HepG2 (cell line): ENCODE measurements at regions not wholly inside any gene's neighbourhood (a gene's known extent, or its start where the extent isn't known, plus 50 kb on each side); places are given as distances from the start of the nearest gene placed in this dataset.

ENCODE experiments used
- ATAC-seq: fragments of 200-7000 bp; cut with Tn5 transposase; 3 replicates; pipeline ENCODE4 v1.9.1; 2020; ENCODE audit warnings: mild to moderate bottlenecking, moderate library complexity
- BruUV-seq: library from RNA; stranded (reverse); fragments of 400-500 nt; replicated peaks from 2 replicates; lab custom pipeline; 2021; lab: Mats Ljungman, UMichigan
- CTCF ChIA-PET: fragments of 300-600 bp; formaldehyde crosslinking; extraction: SDS; loops from one replicate; lab custom pipeline; 2021; ENCODE audit warnings: low total read pairs, inconsistent platforms, low intra/inter-chr PET ratio; lab: Yijun Ruan, JAX
- POLR2A ChIA-PET: fragments of 350-600 bp; sonication (Branson Sonifier 250); formaldehyde crosslinking; loops from one replicate; lab custom pipeline; 2020; ENCODE audit warnings: antibody characterized with exemption, inconsistent platforms; lab: Yijun Ruan, JAX
- DNase-seq: peaks from one replicate; pipeline ENCODE4 v3.0.0-alpha.2; 2015; ENCODE audit warnings: low spot score
- FAIRE-seq: peaks from 3 replicates; lab custom pipeline; 2011; peaks lifted over from hg19 to GRCh38; lab: Jason Lieb, UNC
- H2AFZ ChIP-seq: one replicate; pipeline ENCODE4 v1.6.1; 2011; ENCODE audit warnings: low read length, inconsistent platforms
- H3K27ac ChIP-seq: fragments of 300-600 bp; 3 replicates; pipeline ENCODE4 v1.8.0; 2011; ENCODE audit warnings: mixed run types, mild to moderate bottlenecking, mixed read lengths, low read length, inconsistent platforms; ENCODE audit not compliant: insufficient read depth; ENCODE audit errors: extremely low read length
- H3K27me3 ChIP-seq, 2 experiments: fragments of 200-600 bp in 1 of 2; 2 replicates in 1 of 2; 3 replicates in 1 of 2; pipeline versions ENCODE4 v1.6.0 to v1.8.0; 2011; ENCODE audit warnings: low read length in 2 of 2, mild to moderate bottlenecking in 2 of 2, moderate library complexity in 2 of 2, inconsistent platforms in 1 of 2; ENCODE audit not compliant: insufficient read depth in 2 of 2, control insufficient read depth in 1 of 2
- H3K36me3 ChIP-seq, 2 experiments: fragments of 200-600 bp in 1 of 2; replicated peaks in 1 of 2; 2 replicates in 1 of 2; 3 replicates in 1 of 2; pipeline versions ENCODE4 v1.5.1 to v1.8.0; 2011; ENCODE audit warnings: low read length in 2 of 2, inconsistent platforms in 1 of 2; ENCODE audit not compliant: insufficient read depth in 2 of 2, control insufficient read depth in 1 of 2
- H3K4me1 ChIP-seq: 2 replicates; pipeline ENCODE4 v1.5.1; 2012; ENCODE audit warnings: low read length, inconsistent platforms; ENCODE audit not compliant: insufficient read depth
- H3K4me2 ChIP-seq: 2 replicates; pipeline ENCODE4 v1.6.0; 2011; ENCODE audit warnings: low read depth, low read length, inconsistent platforms
- H3K4me3 ChIP-seq, 3 experiments: fragments of 200-600 bp in 1 of 3; sonication (generic), shearing (Covaris generic) in 1 of 3; replicated peaks in 1 of 3; 2 replicates each; pipeline ENCODE4 v1.5.1; 2011 to 2016; ENCODE audit warnings: low read length in 3 of 3, inconsistent platforms in 2 of 3, low read depth in 2 of 3, mild to moderate bottlenecking in 2 of 3, control low read depth in 1 of 3, mixed read lengths in 1 of 3; ENCODE audit not compliant: insufficient read depth in 1 of 3
- H3K79me2 ChIP-seq: one replicate; pipeline ENCODE4 v1.6.1; 2011; ENCODE audit warnings: low read length, inconsistent platforms; ENCODE audit not compliant: insufficient read depth
- H3K9ac ChIP-seq: 2 replicates; pipeline ENCODE4 v1.6.0; 2011; ENCODE audit warnings: mild to moderate bottlenecking, low read depth, low read length, inconsistent platforms; ENCODE audit not compliant: insufficient read depth
- H3K9me3 ChIP-seq: 2 replicates; pipeline ENCODE4 v1.5.1; 2012; ENCODE audit warnings: mild to moderate bottlenecking, low read length
- H4K20me1 ChIP-seq: 2 replicates; pipeline ENCODE4 v1.6.0; 2011; ENCODE audit warnings: inconsistent platforms, mild to moderate bottlenecking, low read length, moderate library complexity; ENCODE audit not compliant: insufficient read depth
- ERF ChIP-seq: IDR thresholded peaks from 2 replicates; pipeline ENCODE4 v1.6.1; 2018; ENCODE audit warnings: missing biosample characterization, missing genetic modification reagents
- MLLT10 ChIP-seq: sonication (generic); formaldehyde crosslinking; IDR thresholded peaks from 2 replicates; pipeline ENCODE4 v1.4.0; 2020; ENCODE audit warnings: missing genetic modification reagents
- NKX3-1 ChIP-seq: sonication (generic); formaldehyde crosslinking; IDR thresholded peaks from 2 replicates; pipeline ENCODE4 v1.5.0; 2020; ENCODE audit warnings: missing genetic modification reagents
- SIN3A ChIP-seq: IDR thresholded peaks from 2 replicates; pipeline ENCODE4 v1.6.1; 2011; ENCODE audit warnings: low read depth, mild to moderate bottlenecking, control low read depth, low read length, borderline replicate concordance
- TOE1 ChIP-seq: sonication (generic); formaldehyde crosslinking; IDR thresholded peaks from 2 replicates; pipeline ENCODE4 v1.4.0; 2020; ENCODE audit warnings: mild to moderate bottlenecking, missing genetic modification reagents
- WIZ ChIP-seq: sonication (generic); formaldehyde crosslinking; IDR thresholded peaks from 2 replicates; pipeline ENCODE4 v1.5.1; 2020; ENCODE audit warnings: mild to moderate bottlenecking, missing genetic modification reagents
- ZFP62 ChIP-seq: sonication (generic); formaldehyde crosslinking; IDR thresholded peaks from 2 replicates; pipeline ENCODE4 v1.4.0; 2020; ENCODE audit warnings: missing genetic modification reagents
- ZFYVE20 ChIP-seq: sonication (generic); formaldehyde crosslinking; IDR thresholded peaks from 2 replicates; pipeline ENCODE4 v1.8.0; 2023; ENCODE audit warnings: low read depth, mild to moderate bottlenecking, moderate library complexity, missing genetic modification reagents, borderline replicate concordance
- ZNF282 ChIP-seq: fragments of 450-650 bp; IDR thresholded peaks from 2 replicates; pipeline ENCODE4 v1.6.1; 2018; ENCODE audit not compliant: partially characterized antibody
- ZNF331 ChIP-seq: sonication (generic); formaldehyde crosslinking; IDR thresholded peaks from 2 replicates; pipeline ENCODE4 v1.4.0; 2020; ENCODE audit warnings: missing genetic modification reagents
- ZNF530 ChIP-seq: sonication (generic); formaldehyde crosslinking; IDR thresholded peaks from 2 replicates; pipeline ENCODE4 v1.5.0; 2020; ENCODE audit warnings: low read depth, mild to moderate bottlenecking, missing genetic modification reagents
- ZNF674 ChIP-seq: sonication (generic); formaldehyde crosslinking; IDR thresholded peaks from 2 replicates; pipeline ENCODE4 v1.5.0; 2020; ENCODE audit warnings: low read depth, mild to moderate bottlenecking, missing genetic modification reagents
- ZNF768 ChIP-seq: sonication (generic); formaldehyde crosslinking; IDR thresholded peaks from 2 replicates; pipeline ENCODE4 v1.4.0; 2020; ENCODE audit warnings: missing genetic modification reagents
- ZNF773 ChIP-seq: sonication (generic); formaldehyde crosslinking; IDR thresholded peaks from 2 replicates; pipeline ENCODE4 v1.4.0; 2020; ENCODE audit warnings: missing genetic modification reagents, borderline replicate concordance
- ZSCAN21 ChIP-seq: sonication (generic); formaldehyde crosslinking; IDR thresholded peaks from 2 replicates; pipeline ENCODE4 v1.8.0; 2022; ENCODE audit warnings: mild to moderate bottlenecking, missing genetic modification reagents, moderate library complexity, borderline replicate concordance
- WGBS: methylation state at CpG from one replicate; pipeline ENCODE4 v1.1.6; 2017; ENCODE audit warnings: low lambda C conversion rate; 5-methylcytosine and 5-hydroxymethylcytosine counted together
- in situ Hi-C: cut with HindIII; loops from 2 replicates; pipeline ENCODE4 v1.10.0; 2017; ENCODE audit warnings: low pct_unique_long_range_greater_than_20kb; ENCODE audit not compliant: extremely low pct_ligation_motif_present
- intact Hi-C: fragments of 100-400 bp; cut with micrococcal nuclease; formaldehyde crosslinking; loops from one replicate; pipeline ENCODE4 v1.10.0; 2022; ENCODE audit not compliant: unreplicated experiment
- TF ChIP-seq, protein P1 (sequence below): sonication (generic); formaldehyde crosslinking; IDR thresholded peaks from 2 replicates; pipeline ENCODE4 v1.5.0; 2020; ENCODE audit warnings: missing genetic modification reagents, mild to moderate bottlenecking, borderline replicate concordance
- TF ChIP-seq, protein P2 (sequence below): sonication (generic); formaldehyde crosslinking; IDR thresholded peaks from 2 replicates; pipeline ENCODE4 v1.5.0; 2020; ENCODE audit warnings: missing genetic modification reagents
- TF ChIP-seq, protein P3 (sequence below): sonication (generic); formaldehyde crosslinking; IDR thresholded peaks from 2 replicates; pipeline ENCODE4 v1.5.0; 2020; ENCODE audit warnings: missing genetic modification reagents

DNA sequence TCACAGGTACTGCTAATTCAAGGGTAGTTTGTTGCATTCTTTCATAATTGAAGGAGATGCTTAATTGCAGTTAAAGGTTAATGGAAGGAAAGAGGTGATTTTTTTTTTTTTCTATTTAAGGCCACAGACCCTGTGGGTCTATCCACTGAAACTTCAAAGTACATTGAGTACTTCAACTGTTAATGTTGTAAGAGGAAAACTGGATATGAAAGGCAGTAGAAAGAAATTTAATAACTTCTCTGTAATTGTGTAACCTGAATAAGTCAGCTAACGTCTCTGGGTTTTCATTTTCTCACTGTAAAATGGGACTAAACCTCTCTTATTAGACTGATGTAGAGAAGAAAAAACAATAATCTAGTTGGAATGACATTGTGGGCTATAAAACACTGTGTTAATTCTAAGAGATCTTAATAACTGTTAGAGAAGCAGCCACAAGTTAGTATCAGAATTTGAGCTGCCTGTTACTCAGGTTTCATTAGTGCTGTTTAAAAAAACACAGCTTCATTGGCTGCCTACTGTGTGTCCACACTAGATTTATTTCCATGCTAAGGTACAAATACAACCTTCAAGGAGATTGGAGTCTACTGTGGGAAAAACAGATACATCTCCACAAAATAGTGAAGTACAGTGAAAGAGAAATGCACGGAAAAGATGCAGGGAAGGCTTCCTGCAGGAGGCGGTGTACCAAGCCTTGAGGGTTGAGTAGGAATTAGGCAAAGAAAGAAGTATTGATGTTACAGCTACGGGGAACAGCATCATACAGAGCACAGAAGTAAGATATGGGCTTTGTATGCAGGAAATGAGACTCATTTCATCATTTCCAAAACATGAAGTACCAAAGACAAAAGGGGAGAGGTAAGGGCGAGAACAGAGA, 483.6 kb downstream of the TAFA4 start:
- Histone ChIP-seq H3K79me2 (no peaks in the 10 kb centered on the region), H3K4me1 (no peaks in the 10 kb centered on the region), H3K9me3 (no peaks in the 10 kb centered on the region), H3K9ac (no peak overlapping the region), H3K27me3 (no peaks in the 10 kb centered on the region), H3K4me2 (no peak overlapping the region), H3K36me3 (no peaks in the 10 kb centered on the region), H2AFZ (no peak overlapping the region), H4K20me1 (no peaks in the 10 kb centered on the region), H3K4me3 (no peak overlapping the region), H3K27ac (no peak overlapping the region)
- no TSS peak for BruUV-seq
- intact Hi-C loops: no loop called here
- no peak for FAIRE-seq
- 7% methylated on average over 5 of the region's 5 CpGs for WGBS
- CTCF ChIA-PET: interaction anchor here (0.6 kb wide), 1 partner anchor 1375 kb away, joined by 3 read pairs; no protein-coding TSS in a partner anchor
- ATAC-seq: no peak
- POLR2A ChIA-PET: no interaction called here
- in situ Hi-C loops: no loop called here
- TF ChIP-seq ZNF674 (CRISPR knock-in tag) (no peak), ERF (CRISPR knock-in tag) (no peak), ZNF773 (CRISPR knock-in tag) (no peak), NKX3-1 (CRISPR knock-in tag) (no peak), ZNF530 (no peak), ZFYVE20 (no peak), SIN3A (no peak), ZNF768 (CRISPR knock-in tag) (no peak), TOE1 (no peak), ZFP62 (CRISPR knock-in tag) (no peak), ZNF331 (CRISPR knock-in tag) (no peak), WIZ (CRISPR knock-in tag) (no peak), MLLT10 (CRISPR knock-in tag) (no peak), ZNF282 (no peak), ZSCAN21 (CRISPR knock-in tag) (no peak)
- TF ChIP-seq, protein P1, sequence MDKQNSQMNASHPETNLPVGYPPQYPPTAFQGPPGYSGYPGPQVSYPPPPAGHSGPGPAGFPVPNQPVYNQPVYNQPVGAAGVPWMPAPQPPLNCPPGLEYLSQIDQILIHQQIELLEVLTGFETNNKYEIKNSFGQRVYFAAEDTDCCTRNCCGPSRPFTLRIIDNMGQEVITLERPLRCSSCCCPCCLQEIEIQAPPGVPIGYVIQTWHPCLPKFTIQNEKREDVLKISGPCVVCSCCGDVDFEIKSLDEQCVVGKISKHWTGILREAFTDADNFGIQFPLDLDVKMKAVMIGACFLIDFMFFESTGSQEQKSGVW: no peak
- TF ChIP-seq, protein P2, sequence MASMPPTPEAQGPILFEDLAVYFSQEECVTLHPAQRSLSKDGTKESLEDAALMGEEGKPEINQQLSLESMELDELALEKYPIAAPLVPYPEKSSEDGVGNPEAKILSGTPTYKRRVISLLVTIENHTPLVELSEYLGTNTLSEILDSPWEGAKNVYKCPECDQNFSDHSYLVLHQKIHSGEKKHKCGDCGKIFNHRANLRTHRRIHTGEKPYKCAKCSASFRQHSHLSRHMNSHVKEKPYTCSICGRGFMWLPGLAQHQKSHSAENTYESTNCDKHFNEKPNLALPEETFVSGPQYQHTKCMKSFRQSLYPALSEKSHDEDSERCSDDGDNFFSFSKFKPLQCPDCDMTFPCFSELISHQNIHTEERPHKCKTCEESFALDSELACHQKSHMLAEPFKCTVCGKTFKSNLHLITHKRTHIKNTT (CRISPR knock-in tag): no peak
- TF ChIP-seq, protein P3, sequence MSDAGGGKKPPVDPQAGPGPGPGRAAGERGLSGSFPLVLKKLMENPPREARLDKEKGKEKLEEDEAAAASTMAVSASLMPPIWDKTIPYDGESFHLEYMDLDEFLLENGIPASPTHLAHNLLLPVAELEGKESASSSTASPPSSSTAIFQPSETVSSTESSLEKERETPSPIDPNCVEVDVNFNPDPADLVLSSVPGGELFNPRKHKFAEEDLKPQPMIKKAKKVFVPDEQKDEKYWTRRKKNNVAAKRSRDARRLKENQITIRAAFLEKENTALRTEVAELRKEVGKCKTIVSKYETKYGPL (CRISPR knock-in tag): no peak
- no peak for DNase-seq
